ENCODE measurements at regions not wholly inside any gene's neighbourhood (a gene's known extent, or its start where the extent isn't known, plus 50 kb on each side); places are given as distances from the start of the nearest gene placed in this dataset.

DNA sequence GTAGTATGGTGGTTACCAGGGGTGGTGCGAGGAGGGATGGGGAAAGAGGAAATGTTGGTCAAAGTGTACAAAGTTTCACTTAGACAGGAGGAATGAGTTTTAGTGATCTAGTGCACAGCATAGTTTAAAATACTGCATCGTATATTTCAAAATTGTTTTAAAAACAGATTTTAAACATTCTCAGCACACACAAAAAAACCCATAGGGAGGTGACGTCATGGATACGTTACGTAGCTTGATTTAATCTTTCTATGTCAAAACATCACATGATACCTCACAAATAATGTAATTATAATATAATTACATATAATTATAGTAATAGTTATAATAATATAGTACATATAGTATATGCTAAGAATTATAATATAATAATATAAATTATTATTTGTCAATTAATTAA lies 614.2 kb downstream of the TMEM114 start:
- DNase-seq, result no peak
- no peak overlapping the region for H3K4me3 Mint-ChIP-seq
- no peaks in the 10 kb centered on the region for H3K36me3 Mint-ChIP-seq (ENCODE audit: low read depth)
- peaks cover 6% of the 10 kb centered on the region for H3K9me3 Mint-ChIP-seq
- no peaks in the 10 kb centered on the region for H3K4me1 Mint-ChIP-seq (ENCODE audit: low read depth)
- no peaks in the 10 kb centered on the region for H3K27me3 Mint-ChIP-seq (ENCODE audit: low read depth)
- CTCF ChIA-PET, result no interaction called here
- intact Hi-C loops (cut with micrococcal nuclease), result no loop called here
- H3K27ac Mint-ChIP-seq, result no peak overlapping the region

DNA sequence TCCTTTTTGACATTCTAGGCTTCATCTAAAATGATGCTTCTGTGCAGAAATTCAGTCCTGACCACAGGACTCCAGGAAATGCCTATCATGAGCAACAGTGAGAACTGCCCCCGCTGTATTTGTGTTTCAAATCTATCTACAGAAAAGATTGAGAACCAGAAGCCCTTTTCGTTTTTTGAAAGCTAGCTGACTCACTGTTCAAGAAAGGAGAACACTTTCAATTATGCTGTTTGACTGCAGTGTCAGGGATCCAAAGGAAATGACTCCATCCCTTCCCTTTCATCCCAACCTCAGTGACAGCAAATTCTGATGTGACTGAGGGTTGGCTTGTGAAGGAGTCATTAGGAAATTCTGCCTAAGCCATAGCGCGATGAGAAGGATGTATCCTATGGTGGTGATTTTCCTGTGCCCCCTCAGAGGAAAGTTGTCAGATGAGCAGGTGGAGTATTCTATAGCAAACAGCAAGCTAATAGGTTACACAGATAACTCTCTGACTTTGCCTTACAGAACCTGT lies 622.3 kb downstream of the TMEM114 start:
- intact Hi-C loops (cut with micrococcal nuclease), result no loop called here
- Mint-ChIP-seq H3K4me1 (ENCODE audit: low read depth) (no peaks in the 10 kb centered on the region), H3K9me3 (peaks cover 5% of the 10 kb centered on the region), H3K27ac (no peak overlapping the region), H3K4me3 (no peak overlapping the region), H3K27me3 (ENCODE audit: low read depth) (no peaks in the 10 kb centered on the region), H3K36me3 (ENCODE audit: low read depth) (no peaks in the 10 kb centered on the region)
- no peak for DNase-seq
- CTCF ChIA-PET, result no interaction called here

DNA sequence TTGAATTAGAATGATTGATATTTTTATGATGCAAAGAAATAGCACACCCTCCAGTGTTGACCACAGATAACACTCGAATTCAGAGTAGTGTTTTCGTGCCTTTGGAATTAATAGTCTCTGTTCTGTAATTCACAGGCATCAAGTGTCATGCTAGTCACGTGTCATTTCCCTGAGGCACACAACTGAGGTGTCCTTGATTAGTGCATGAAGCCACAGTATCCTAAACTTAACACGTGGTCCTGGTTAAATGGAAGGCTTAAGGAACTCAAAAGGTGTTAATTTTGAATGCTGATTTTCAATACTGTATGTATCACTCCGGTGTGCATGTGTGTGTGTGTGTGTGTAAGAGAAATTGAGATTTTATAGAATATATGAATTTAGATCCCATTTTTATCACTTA lies 625.6 kb downstream of the TMEM114 start:
- Mint-ChIP-seq H3K9me3 (peaks cover 7% of the 10 kb centered on the region), H3K36me3 (ENCODE audit: low read depth) (no peaks in the 10 kb centered on the region), H3K4me1 (ENCODE audit: low read depth) (no peaks in the 10 kb centered on the region), H3K27ac (no peak overlapping the region), H3K27me3 (ENCODE audit: low read depth) (no peaks in the 10 kb centered on the region), H3K4me3 (no peak overlapping the region)
- intact Hi-C loops (cut with micrococcal nuclease), result no loop called here
- no peak for DNase-seq
- CTCF ChIA-PET, result no interaction called here

DNA sequence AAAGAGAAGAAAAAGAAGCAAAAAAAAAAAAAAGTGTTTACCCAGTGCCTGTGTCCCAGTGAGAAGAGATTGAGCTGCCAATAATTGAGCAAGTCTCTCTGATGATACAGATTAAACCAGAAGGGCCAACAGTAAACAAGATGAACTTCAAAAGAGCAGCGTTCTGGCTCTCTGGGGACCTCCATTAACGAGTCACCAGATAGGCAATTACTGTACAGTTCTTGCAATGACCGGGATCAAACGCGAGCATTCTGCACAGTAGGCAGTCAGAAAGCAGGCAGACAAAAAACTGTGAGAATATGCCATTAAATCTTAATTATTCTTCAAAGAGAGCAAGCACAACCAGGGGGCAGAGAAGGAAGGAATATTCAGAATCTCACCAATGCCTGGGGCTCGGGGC lies 626.1 kb downstream of the TMEM114 start:
- Mint-ChIP-seq H3K27me3 (ENCODE audit: low read depth) (no peaks in the 10 kb centered on the region), H3K4me3 (no peak overlapping the region), H3K9me3 (peaks cover 8% of the 10 kb centered on the region), H3K4me1 (ENCODE audit: low read depth) (no peaks in the 10 kb centered on the region), H3K27ac (no peak overlapping the region), H3K36me3 (ENCODE audit: low read depth) (no peaks in the 10 kb centered on the region)
- no peak for DNase-seq
- CTCF ChIA-PET, result interaction anchor here (0.6 kb wide), 1 partner anchor 1468 kb away, joined by 3 read pairs; no protein-coding TSS in a partner anchor
- intact Hi-C loops (cut with micrococcal nuclease), result no loop called here

DNA sequence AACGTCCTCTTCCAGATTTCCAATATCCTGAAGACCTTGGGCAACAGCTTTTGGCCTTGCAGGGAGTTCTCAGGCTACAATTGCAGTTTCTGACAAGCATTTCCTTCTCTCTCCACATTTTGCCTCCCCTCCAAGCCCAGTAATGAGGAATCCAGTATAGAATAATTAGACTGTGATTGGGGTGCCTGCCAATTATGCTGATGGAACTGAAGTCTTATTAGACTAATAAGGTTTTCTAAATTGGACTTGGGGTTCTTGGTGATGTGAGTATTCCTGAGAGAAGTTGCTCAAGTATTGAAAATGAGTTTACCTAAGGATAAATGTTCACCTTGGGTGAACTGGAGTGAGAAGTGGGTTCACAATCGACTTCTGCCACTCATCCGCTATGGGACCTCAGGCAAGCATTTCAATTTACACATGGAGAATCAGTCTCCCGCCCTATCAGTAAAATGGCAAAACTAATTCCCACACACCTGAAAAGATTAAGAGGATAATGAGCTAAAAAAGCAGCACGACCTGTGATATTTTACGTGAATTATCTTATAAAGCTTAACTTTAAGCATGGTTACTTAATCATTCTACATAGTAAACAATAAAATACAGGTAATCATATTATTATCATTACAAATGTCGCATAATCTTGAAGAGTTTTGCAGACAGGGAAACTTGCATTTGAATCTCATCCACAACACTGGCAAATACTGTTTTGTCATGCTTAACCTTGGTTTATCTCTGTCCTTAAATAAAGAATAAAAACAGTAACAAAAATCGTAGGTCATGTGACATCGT lies 628.0 kb downstream of the TMEM114 start:
- CTCF ChIA-PET, result no interaction called here
- Mint-ChIP-seq H3K4me3 (no peak overlapping the region), H3K9me3 (peaks cover 10% of the 10 kb centered on the region), H3K36me3 (ENCODE audit: low read depth) (peaks cover 1% of the 10 kb centered on the region), H3K27me3 (ENCODE audit: low read depth) (no peaks in the 10 kb centered on the region), H3K27ac (no peak overlapping the region), H3K4me1 (ENCODE audit: low read depth) (no peaks in the 10 kb centered on the region)
- intact Hi-C loops (cut with micrococcal nuclease), result no loop called here
- DNase-seq, result no peak

DNA sequence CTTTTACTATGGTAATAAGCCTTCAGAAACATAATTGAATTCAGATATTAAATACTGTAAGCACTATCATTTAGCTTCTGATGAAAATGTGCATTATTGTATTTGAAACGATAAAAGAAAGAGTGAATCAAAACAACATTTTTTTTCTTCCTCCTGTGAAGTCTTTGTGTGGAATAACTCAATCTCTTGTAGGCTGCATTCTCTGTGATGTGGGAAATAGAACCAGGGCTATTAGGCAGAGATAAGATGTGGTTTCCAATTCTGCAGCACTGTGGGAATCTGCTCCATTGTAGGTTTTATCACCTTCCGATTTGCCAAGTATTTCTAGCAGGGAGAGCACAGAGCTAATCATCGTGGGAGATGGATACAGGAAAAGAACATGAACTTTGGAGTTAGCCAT lies 624.5 kb downstream of the RBFOX1 start:
- H3K4me1 Mint-ChIP-seq (ENCODE audit: low read depth), result no peaks in the 10 kb centered on the region
- peaks cover 22% of the 10 kb centered on the region for H3K9me3 Mint-ChIP-seq
- no peaks in the 10 kb centered on the region for H3K27me3 Mint-ChIP-seq (ENCODE audit: low read depth)
- peaks cover 1% of the 10 kb centered on the region for H3K36me3 Mint-ChIP-seq (ENCODE audit: low read depth)
- no peak for DNase-seq
- CTCF ChIA-PET, result no interaction called here
- H3K4me3 Mint-ChIP-seq, result no peak overlapping the region
- no peak overlapping the region for H3K27ac Mint-ChIP-seq
- intact Hi-C loops (cut with micrococcal nuclease), result no loop called here

DNA sequence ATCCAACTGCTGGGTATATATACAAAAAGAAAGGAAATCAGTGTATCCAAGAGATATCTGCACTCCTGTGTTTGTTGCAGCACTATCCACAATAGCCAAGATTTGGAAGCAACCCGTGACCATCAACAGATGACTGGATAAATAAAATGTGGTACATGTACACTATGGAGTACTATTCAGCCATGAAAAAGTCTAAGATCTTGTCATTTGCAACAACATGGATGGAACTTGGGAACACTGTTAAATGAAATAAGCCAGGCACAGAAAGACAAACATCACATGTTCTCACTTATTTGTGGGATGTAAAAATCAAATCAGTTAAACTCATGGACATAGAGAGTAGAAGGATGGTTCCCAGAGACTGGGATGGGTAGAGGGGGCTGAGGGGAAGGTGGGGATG lies 620.7 kb downstream of the RBFOX1 start:
- H3K9me3 Mint-ChIP-seq, result peaks cover 15% of the 10 kb centered on the region
- H3K36me3 Mint-ChIP-seq (ENCODE audit: low read depth), result no peaks in the 10 kb centered on the region
- no peak overlapping the region for H3K4me3 Mint-ChIP-seq
- DNase-seq, result no peak
- intact Hi-C loops (cut with micrococcal nuclease), result no loop called here
- no peaks in the 10 kb centered on the region for H3K27me3 Mint-ChIP-seq (ENCODE audit: low read depth)
- no peaks in the 10 kb centered on the region for H3K4me1 Mint-ChIP-seq (ENCODE audit: low read depth)
- CTCF ChIA-PET, result no interaction called here
- H3K27ac Mint-ChIP-seq, result no peak overlapping the region

DNA sequence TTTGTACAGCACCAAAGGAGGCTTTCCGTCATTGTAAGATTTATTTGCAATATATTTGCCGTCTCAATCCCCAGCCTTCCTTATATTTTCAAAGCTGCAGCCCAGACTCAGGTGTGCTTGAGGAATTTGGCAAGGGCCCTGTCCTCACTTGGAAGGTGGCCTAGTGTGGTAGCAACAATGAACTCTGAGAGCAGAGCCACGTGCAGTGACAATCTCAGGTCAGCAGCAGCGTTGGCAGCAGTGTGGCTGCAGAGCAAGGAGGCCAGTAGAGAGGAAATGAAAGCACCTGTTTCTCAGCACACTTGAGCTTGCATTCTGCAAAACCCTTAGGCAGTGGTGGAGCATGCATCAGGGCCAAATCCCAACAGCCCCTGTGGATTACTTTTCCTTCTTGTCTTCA lies 613.5 kb downstream of the RBFOX1 start:
- no peaks in the 10 kb centered on the region for H3K36me3 Mint-ChIP-seq (ENCODE audit: low read depth)
- CTCF ChIA-PET, result no interaction called here
- H3K27ac Mint-ChIP-seq, result no peak overlapping the region
- no peak for DNase-seq
- H3K27me3 Mint-ChIP-seq (ENCODE audit: low read depth), result no peaks in the 10 kb centered on the region
- H3K4me1 Mint-ChIP-seq (ENCODE audit: low read depth), result no peaks in the 10 kb centered on the region
- no peak overlapping the region for H3K4me3 Mint-ChIP-seq
- intact Hi-C loops (cut with micrococcal nuclease), result no loop called here
- H3K9me3 Mint-ChIP-seq, result peaks cover 16% of the 10 kb centered on the region

DNA sequence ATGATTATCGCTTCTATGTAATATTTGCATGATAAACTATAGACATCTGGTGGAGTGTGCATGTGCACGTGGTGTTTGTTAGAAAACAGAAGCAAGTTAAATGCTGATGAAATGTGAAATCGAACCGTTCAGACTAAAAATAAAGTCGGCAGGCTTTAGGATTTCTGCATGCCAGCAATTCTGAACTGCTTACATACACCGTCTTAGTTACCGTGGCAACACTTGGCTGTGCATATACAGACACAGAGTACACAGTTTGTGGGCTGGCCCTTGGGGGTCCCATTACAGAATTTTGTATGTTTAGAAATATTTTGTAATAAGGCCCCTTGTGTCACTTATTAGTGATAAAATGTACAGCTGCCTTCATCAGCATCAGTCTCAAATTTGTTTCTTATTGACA lies 605.5 kb downstream of the RBFOX1 start:
- intact Hi-C loops (cut with micrococcal nuclease), result no loop called here
- H3K9me3 Mint-ChIP-seq, result peaks cover 11% of the 10 kb centered on the region
- no peaks in the 10 kb centered on the region for H3K36me3 Mint-ChIP-seq (ENCODE audit: low read depth)
- CTCF ChIA-PET, result no interaction called here
- DNase-seq, result no peak
- no peak overlapping the region for H3K27ac Mint-ChIP-seq
- H3K27me3 Mint-ChIP-seq (ENCODE audit: low read depth), result no peaks in the 10 kb centered on the region
- no peaks in the 10 kb centered on the region for H3K4me1 Mint-ChIP-seq (ENCODE audit: low read depth)
- H3K4me3 Mint-ChIP-seq, result no peak overlapping the region

DNA sequence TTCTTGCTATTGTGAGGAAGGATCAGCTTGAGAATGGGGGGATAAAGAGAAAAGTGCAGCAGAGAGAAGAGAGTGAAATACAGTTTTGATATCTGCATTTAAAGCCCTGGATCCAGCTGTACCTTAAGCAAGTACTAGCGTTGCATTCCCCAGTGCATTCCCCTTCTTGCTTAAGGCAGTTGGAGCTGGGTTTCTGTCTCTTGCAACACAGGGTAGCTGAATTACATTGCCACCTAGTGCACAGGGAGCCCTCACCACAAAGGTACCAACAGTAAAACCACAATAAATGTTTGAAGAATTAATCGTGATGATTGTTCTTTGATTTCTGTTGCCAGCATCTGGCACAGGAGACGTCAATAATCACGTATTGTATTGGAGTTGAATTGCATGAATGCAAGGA lies 588.7 kb downstream of the RBFOX1 start:
- intact Hi-C loops (cut with micrococcal nuclease), result no loop called here
- H3K4me3 Mint-ChIP-seq, result no peak overlapping the region

DNA sequence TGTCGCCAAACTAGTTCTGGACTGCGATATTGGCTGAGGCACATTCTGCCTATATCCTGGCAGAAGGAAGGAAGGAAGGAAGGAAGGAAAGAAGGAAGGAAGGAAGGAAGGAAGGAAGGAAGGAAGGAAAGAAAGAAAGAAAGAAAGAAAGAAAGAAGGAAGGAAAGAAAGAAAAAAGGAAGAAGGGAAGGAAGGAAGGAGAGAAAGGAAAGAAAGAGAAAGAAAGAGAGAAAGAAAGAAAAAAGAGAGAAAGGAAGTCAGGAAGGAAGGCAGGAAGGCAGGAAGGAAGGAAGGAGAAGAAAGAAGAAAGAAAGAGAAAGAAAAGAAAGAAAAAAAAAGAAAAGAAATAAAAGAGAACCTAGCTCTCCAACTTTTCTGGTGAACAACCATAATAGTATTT lies 587.1 kb downstream of the RBFOX1 start:
- CTCF ChIA-PET, result no interaction called here
- no peaks in the 10 kb centered on the region for H3K4me1 Mint-ChIP-seq (ENCODE audit: low read depth)
- no peak overlapping the region for H3K27ac Mint-ChIP-seq
- intact Hi-C loops (cut with micrococcal nuclease), result no loop called here
- H3K36me3 Mint-ChIP-seq (ENCODE audit: low read depth), result no peaks in the 10 kb centered on the region
- DNase-seq, result no peak
- no peaks in the 10 kb centered on the region for H3K27me3 Mint-ChIP-seq (ENCODE audit: low read depth)
- H3K9me3 Mint-ChIP-seq, result peaks cover 7% of the 10 kb centered on the region
- no peak overlapping the region for H3K4me3 Mint-ChIP-seq

More for the DNA sequence above, 588.7 kb downstream of the RBFOX1 start:
- H3K27ac Mint-ChIP-seq, result no peak overlapping the region
- H3K9me3 Mint-ChIP-seq, result peaks cover 5% of the 10 kb centered on the region
- H3K36me3 Mint-ChIP-seq (ENCODE audit: low read depth), result no peaks in the 10 kb centered on the region
- no peaks in the 10 kb centered on the region for H3K4me1 Mint-ChIP-seq (ENCODE audit: low read depth)
- H3K27me3 Mint-ChIP-seq (ENCODE audit: low read depth), result no peaks in the 10 kb centered on the region
- no peak for DNase-seq
- CTCF ChIA-PET, result no interaction called here

DNA sequence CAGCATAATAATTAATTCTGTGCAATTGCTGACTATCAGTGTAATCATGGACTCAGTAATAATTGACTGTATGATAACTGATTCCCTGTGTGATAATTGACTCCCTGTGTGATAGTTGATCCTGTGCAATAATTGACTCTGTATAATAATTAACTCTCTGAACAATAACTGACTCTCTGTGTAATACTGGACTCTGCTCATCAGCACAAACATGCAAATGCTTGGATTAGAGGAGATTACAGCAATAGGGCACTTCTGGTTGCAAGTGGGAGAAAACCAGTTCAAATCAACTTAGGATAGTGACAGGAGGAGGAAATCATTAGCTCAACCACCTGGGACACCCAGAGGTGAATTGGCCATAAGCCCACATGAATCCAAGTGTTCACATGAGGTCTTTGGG lies 582.1 kb downstream of the RBFOX1 start:
- Mint-ChIP-seq H3K27ac (no peak overlapping the region), H3K4me3 (no peak overlapping the region), H3K4me1 (ENCODE audit: low read depth) (no peaks in the 10 kb centered on the region), H3K9me3 (peaks cover 3% of the 10 kb centered on the region), H3K27me3 (ENCODE audit: low read depth) (no peaks in the 10 kb centered on the region), H3K36me3 (ENCODE audit: low read depth) (no peaks in the 10 kb centered on the region)
- CTCF ChIA-PET, result no interaction called here
- DNase-seq, result no peak
- intact Hi-C loops (cut with micrococcal nuclease), result no loop called here

DNA sequence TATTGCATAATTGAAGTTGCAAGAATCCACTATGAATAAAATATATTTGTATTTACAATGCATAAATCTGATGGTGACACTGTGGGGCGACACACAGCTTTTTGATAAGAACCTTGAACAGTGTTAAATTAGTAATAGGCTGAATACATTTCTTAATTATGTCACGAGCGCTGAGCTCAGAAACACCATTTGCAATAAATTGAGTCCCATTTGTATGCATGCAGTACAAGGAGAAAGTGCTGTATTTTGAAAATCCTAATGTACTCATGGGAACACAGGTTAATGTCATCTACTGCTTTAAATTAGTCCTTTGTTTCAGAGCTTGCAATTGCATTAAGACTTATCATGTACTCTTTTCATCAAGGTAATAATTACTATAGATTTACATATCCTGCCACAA lies 579.5 kb downstream of the RBFOX1 start:
- Mint-ChIP-seq H3K36me3 (ENCODE audit: low read depth) (no peaks in the 10 kb centered on the region), H3K27ac (no peak overlapping the region), H3K4me3 (no peak overlapping the region), H3K4me1 (ENCODE audit: low read depth) (no peaks in the 10 kb centered on the region), H3K9me3 (peaks cover 6% of the 10 kb centered on the region), H3K27me3 (ENCODE audit: low read depth) (no peaks in the 10 kb centered on the region)
- CTCF ChIA-PET, result no interaction called here
- DNase-seq, result no peak
- intact Hi-C loops (cut with micrococcal nuclease), result no loop called here
